NT2/D1 (cell line): ENCODE measurements at regions not wholly inside any gene's neighbourhood (a gene's known extent, or its start where the extent isn't known, plus 50 kb on each side); places are given as distances from the start of the nearest gene placed in this dataset.

Experiments
- SUZ12 ChIP-seq: IDR thresholded peaks from 2 replicates; pipeline ENCODE4 v1.6.1; 2011; ENCODE audit not compliant: insufficient read length, insufficient read depth; ENCODE audit errors: extremely low read depth
- YY1 ChIP-seq: IDR thresholded peaks from 2 replicates; pipeline ENCODE4 v1.6.1; 2011; ENCODE audit not compliant: insufficient read length, insufficient read depth
- ZNF274 ChIP-seq: IDR thresholded peaks from 2 replicates; pipeline ENCODE4 v1.6.1; 2011; ENCODE audit warnings: mild to moderate bottlenecking, low read depth, low read length

GRCh38 chr7:46440186-46440585 lies 519.1 kb upstream of the IGFBP3 start:
- TF ChIP-seq ZNF274 = no peak
- no peak for TF ChIP-seq YY1
- no peak for TF ChIP-seq SUZ12
